ENCODE measurements at regions not wholly inside any gene's neighbourhood (a gene's known extent, or its start where the extent isn't known, plus 50 kb on each side); places are given as distances from the start of the nearest gene placed in this dataset.
"Not testable (repeated sequence)": the region's sequence is repeated elsewhere in the genome, so short reads cannot be mapped to it uniquely, and the experiment has no call there.

DNA sequence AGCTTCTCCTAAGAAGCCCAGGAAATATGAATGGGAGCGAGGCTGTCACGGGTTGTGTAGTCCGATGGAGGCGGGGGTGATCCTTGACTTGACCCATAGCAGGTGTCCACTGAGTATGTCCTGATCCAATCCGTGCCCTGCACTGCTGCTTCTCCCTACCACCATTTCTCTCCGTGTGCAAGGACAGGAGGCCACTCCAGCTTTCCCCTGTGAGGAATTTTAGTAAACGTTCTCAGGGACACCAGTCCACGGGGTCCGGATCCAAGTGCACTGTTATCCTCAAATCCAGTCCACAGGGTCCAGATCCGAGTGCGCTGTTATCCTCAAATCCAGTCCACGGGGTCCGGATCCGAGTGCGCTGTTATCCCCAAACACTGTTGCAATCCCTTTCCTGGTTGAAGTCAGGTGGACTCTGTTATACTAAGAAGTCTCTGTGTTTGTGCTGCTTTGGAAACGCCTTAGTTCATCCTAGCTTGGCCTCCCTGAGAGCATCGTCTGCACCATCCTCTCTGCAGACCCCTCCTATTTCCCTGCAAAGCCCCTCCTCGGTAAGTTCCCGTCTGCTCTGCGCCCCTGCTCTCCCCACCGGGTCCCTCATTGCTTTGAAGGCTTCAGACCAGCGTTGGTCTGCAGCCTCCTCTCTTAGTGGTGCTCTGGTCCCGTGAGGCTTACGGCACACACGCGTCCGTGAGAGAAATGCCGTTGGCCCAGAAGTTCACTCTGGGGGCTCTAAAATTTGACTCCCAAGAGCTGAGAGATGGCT lies 303.5 kb downstream of the TEX29 start:
- no peak for DNase-seq (ENCODE audit: low read depth)

DNA sequence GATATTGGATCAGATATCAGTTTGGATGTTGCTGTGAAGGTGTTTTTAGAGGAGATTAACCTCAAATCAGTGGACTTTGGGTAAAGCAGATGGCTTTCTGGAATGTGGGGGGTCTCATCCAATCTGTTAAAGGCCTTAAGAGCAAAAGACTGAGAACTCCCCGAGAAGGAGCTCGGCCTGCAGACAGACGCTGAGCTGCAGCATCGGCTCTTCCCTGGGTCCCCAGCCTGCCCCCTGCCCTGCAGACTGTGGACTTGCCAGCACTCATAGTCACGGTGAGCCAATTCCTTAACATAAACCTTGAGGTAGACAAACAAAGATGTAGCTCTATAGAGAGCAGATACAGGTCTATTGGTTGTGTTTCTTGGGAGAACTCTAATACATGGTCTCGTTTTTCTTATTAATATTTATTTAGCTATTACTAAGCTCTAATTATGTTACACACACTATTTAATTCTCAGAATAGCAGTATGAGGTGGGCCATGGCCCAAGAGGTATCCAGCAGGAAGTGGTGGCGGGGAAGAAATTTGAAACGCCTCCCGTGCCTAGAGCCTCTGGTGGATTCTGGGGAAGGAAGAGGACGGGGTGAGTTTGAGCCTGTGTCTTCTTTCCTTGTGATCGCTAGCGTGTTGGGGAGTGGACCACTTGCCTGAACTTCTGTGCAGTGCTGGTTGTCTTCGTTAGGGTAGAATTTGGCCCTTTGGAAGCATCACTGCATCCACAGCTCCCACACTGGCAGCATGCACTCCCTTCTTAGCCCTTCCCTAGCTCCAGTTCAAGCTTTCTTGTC lies 305.3 kb downstream of the TEX29 start:
- no peak for DNase-seq (ENCODE audit: low read depth)

DNA sequence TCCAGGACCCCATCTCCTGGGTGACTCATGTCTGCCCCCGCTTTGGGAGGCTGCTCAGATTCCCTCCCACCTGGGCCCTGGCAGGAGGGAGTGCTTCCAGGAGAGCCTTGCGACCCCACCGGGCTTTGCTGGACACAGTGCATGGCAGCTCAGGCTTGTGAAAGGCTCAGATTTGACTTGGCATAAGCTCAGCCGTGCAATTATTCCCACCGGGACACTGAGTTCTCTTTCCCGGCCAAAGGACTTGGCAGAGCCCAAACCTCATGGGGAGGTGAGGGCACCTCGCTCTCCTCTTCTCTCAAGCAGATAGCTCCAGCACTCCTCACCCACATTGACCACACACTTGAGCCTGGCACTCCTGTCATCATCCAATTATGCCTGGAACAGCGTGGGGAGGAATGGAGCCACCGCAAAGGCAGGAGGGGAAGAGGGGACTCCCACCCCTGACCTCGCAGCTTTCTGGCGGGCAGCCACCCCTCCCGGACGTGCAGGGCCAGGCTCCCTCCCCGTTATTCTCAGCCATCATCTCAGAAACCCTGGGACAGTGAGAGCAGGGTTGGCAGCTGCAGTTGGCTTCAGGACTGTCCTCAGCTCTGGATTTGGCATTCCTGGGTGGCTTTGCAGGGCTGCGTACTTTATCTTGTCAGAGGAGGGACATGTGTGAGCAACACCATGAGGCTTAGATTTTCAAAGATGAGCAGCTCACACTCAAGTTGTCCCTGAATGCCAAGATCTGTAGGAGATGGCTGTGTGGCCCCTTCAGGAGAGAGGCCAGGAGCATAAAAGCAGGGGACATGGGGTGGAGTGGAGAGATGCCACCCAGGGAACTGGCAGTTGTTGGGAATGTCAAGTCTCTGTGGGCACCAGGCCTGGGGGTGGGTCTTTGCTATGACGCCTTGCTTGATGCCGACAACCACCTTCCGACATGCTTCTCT lies 306.2 kb downstream of the TEX29 start:
- DNase-seq (ENCODE audit: low read depth) = no peak

DNA sequence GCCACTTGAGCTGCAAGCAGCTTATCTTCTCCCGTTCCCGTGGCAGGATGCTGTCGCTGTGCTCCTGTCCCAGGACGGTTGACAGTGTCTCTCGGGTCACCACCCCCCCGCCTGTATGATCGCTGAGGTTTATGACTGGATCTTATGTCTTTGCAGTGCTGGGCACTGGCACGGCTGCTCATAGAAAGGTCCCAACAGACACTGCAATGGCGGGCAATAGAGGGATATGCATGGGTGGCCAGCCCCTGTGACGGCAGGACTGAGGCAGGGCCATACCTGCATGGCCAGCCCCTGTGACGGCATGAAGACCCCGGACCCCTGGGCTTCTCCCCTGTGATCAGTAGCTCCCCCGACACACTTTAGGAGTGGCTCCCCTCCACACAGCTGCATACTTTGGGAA lies 307.2 kb downstream of the TEX29 start:
- DNase-seq (ENCODE audit: low read depth) = no peak

DNA sequence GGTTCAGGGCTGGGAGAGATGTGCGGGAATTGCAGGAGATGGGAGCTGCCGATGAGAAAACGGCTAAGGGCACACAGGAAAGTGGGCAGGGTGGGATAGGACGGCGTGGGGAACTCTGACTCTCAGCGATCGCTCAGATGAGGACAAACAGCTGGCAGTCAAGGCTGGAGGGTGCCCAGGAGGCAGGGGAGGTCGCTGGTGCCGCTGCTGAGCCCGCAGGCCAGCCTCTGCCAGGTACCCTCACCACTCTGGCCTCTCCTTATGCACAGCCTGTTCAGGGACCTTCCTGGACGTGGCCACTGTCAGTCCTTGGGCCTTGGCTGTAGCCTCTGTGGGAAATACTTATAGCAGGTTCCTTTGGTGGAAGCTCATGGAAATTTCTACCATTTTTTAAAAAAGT lies 308.6 kb downstream of the TEX29 start:
- no peak for DNase-seq (ENCODE audit: low read depth)

DNA sequence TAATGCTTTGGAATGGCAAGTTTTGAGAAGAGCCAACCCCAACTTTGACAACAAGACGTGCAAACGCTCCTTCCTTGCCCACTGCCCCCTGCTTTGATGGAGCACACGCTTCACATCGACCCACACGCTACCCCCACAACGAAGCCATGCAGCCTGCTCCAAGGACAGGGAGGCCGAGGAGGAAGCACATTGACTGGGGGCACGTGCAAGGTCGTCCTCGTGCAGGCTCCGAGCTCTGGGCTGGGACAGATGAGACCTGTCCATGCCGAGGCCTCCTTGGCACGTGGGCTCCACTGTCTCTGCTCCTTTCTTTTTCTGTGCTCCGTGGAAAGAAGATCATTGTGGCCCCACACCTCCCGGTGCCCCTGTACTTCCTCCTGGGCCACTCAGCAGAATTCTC lies 309.0 kb downstream of the TEX29 start:
- DNase-seq (ENCODE audit: low read depth) = no peak

DNA sequence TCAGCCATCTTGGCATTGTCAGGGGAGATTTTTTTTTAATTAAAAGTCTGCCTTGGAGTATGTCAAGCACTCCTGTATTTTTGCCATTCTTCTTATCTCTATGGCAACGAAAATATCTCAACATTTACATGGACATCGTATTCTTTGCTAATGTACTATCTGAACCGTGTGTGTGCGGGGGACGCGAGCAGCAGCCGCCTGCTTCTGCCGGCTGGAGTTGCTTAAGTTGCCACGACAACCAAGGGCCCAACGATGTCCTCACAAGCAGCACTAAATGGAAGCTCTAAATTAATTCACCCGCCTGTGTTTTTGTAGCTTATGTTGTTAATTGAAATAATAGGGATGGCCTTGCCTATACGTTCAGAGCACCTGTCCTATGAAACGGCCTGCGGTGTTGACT lies 309.5 kb downstream of the TEX29 start:
- DNase-seq (ENCODE audit: low read depth) = no peak

DNA sequence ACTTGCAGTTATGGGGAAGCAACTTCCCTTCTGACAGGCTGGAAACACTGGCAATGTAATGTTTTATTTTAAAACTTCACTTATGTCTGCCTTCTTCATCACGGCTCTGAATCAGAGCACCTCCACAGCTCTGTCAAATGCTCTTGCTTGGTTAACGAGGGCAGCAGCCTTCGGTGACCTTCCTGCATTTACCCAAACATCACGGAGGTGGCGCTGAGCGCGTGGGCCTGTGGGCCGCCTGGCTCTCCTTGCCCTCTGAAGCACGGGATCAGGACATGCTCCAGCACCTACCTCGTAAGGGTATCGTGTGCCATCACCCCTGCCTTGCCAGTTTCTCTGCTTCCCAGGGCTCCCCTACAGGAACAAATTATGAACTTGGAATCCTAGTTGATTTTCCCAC lies 310.0 kb downstream of the TEX29 start:
- no peak for DNase-seq (ENCODE audit: low read depth)

DNA sequence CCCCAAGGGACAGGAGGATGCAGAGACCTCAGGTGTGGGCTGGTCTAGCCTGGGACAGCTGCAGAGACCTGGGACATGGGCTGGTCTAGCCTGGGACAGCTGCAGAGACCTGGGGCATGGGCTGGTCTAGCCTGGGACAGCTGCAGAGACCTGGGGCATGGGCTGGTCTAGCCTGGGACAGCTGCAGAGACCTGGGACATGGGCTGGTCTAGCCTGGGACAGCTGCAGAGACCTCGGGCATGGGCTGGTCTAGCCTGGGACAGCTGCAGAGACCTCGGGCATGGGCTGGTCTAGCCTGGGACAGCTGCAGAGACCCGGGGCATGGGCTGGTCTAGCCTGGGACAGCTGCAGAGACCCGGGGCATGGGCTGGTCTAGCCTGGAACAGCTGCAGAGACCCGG lies 310.8 kb downstream of the TEX29 start:
- not testable (repeated sequence) for DNase-seq (ENCODE audit: low read depth)

DNA sequence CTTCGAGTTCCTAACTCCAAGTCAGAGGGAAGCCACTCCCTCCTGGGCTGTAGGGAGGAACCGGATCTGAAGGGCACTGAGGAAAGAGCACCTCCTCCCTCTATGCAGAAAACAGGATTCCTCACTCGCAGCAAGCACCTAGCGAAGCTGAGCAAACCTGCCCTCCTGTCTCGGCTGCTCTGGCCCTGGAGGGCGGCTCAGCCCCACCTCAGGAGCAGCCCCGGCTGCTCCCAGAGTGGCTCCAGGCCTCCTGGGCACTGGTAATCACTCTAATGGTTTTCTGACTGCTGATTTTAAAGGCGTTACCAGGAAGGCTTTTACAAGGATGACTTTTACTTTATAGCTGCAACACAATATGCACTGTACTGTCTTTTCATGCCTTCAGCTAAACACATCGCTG lies 312.5 kb downstream of the TEX29 start:
- no peak for DNase-seq (ENCODE audit: low read depth)

DNA sequence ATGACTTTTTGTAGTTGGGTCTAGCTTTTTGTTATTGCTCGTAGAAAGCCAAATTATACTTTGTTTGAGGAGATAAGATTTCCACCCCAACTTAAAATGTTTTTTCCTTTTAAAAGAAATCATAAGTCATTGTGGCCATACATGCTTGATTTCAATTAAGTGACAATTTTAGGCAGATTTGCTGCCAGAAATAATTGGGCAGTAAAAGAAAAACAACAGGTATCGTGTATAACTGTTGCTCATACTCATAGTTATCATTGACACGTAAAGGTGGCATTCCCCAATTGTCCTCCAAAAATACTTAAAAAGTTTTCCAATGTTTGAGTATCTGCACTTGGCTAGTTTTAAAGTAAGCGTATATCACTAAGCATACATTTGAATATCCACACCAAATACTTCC lies 313.0 kb downstream of the TEX29 start:
- DNase-seq (ENCODE audit: low read depth) = no peak

DNA sequence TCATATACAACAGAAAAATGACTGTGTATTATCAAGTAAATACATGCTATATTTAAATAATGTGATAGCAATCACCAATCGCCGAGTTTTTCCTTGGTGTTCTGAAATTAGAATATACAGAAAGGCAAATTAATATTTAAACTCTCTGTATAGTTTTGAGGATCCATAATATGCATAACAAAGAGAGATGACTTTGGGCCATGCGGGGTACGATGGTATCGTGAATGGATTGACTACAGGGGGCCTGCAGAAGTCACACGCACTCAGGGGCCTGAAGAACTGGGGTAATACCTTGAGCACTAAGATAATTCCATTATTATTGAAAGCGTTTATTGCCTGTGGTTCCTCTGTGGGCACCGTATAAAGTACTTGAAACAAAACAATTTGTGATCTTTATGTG lies 314.0 kb downstream of the TEX29 start:
- DNase-seq (ENCODE audit: low read depth) = no peak

DNA sequence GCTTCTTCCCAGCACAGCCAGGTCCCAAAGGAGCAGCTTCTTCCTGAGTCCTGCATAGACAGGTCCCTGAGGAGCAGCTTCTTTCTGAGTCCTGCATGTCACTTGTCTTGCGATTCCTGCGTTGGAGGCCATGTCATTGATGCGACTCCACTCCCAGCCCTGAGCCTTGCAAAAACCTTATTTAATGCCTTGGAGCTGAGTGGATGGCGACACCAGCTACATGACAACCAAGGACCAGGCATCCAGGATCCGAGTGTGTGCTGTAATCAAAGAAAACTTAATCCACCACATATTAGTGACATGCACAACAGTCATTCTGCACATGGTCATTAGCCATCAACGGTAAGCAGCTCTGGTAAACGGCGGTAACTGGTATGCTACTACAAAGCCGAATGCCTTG lies 315.8 kb downstream of the TEX29 start:
- no peak for DNase-seq (ENCODE audit: low read depth)

DNA sequence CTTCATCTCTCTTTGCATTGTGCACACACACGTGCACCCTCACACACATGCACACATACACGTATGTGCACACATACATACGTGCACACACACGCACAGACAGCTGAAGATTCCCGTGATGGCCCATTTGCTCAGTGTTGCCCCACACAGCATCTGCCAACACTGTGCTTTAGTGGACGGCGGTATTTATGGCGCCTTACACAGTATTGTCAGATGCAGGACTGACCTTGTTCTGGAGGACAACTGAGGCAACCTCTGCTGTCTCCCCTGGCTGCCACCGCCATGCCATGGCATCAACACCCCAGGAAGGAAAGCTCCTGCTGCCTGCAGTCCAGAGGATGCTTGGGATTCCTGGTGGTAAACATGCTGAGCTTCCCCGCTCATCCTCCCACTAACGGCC lies 316.4 kb downstream of the TEX29 start:
- DNase-seq (ENCODE audit: low read depth) = no peak

DNA sequence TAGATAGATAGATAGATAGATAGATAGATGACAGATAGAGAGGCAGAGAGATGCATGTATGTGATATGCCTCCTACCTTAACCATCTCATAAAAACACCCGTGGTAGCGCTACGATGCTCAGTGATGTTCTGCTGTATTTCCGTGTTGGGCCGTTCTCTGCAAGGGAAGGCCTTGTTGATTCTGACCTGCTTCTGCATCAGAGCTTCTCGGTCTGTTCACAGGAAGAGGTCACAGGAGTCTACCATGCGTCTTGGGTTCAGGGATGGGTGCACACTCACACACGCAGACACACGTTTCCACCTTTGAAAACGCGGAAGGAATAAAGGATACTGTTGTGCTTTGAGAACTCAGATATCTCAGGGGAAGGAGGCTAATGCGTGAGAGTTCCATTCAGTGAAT lies 316.9 kb downstream of the TEX29 start:
- no peak for DNase-seq (ENCODE audit: low read depth)

DNA sequence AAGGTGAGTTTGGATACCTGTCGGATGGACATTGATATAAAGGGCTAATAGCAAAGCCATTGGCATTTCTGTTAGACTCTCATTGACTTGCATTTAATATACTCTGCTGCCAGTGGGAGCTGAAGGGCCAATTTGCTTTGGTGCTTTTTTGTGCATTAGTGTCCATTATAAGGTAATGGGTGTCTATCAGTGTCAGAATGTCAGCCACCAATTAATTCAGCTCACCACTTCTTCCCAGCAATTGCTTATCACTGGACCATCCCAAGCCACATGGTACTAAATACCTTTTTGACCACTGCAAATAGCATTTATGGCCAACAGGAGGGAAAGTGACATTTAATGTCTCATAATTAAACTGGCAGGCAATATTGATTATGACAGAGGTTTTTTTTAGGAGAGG lies 317.8 kb downstream of the TEX29 start:
- no peak for DNase-seq (ENCODE audit: low read depth)

DNA sequence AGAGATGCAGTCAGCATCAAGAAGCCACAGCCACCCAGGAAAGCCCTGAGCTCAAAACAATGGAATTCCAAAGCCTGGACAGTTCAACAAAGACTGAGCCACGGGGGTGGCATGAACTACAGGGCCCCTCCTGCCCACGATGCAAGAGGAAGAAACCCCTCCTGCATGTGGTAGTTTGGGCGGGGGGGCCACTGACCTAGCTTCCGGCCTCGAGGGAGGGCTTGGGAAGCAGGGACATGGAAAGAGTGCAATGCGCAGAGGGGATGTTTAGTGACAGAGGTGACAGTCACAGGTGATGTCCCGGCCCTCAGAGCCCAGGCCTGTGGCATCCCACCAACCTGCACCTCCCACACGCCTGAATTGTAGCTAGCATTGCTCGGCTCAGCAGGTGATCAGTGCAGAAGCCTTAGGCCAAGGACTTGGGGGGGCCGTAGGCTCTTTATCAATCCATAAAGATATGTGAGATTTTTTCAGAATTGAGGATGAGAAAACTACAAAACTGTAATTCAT lies 318.8 kb downstream of the TEX29 start:
- DNase-seq (ENCODE audit: low read depth) = no peak

DNA sequence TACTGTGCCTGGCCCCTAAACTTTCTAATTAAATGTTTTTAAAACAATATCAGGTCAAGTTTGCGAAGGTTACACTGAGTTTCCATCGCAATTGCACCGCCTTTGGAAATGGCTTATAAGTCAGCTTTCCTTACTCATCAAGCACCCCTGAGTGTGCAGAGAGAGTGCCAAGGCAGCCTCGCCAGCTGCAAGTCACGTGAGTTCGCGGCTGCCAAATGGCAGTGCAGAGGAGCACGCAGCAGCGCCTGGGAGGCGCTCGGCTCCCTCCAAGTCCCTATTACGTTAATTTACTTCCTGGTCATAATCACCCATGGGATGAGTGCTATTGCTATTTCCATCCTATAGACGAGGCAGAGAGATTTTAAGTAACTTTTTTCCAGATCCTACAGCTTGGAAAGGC lies 319.6 kb downstream of the TEX29 start:
- no peak for DNase-seq (ENCODE audit: low read depth)

DNA sequence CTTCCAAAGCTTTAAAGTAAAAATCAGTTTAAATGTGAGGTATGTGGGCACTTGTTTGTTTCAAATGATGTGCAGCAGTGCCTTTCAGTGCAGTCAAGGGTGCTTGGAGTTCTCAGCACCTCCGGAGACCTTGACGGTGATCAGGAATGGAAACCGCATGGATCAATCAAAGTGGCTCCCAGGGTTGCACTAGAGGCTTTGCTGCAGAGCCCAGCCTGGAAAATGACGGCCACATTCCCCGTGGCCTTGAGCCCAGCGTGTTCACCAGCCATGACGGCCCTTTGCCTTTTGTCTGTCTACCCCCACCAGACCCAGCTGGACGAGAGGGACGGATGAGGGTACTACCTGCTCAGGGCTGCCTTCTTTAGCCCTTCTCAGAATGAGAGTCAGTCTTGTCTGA lies 320.0 kb downstream of the TEX29 start:
- no peak for DNase-seq (ENCODE audit: low read depth)

DNA sequence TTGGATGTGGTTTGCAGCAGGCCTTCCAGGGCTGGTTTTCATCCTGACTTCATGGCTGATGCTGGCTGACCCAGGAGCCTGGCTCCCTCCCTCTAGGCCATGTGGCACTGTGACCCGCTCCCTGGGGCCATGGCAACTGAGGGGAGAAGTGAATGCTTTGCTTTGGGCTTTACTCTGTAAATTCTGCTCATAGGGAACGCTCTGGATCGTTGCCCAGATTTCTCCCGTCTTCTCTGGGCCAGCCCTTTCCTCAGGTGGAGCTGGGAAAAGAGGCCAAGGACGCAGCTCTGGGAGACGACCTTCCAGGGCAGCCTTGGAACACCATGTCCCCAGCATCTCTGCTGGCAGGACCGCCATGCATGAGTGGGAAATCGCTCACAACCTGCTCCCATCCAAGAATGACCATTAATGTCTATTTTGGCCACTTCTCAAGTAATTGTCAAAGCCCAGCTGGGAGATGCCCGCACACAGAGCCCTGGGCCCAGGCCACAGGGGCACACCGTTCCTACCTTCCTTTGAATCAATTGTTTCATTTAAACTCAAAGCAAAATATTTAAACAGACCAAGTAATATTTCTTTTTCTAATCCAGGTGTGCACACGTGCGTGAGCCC lies 321.8 kb downstream of the TEX29 start:
- DNase-seq (ENCODE audit: low read depth) = no peak

DNA sequence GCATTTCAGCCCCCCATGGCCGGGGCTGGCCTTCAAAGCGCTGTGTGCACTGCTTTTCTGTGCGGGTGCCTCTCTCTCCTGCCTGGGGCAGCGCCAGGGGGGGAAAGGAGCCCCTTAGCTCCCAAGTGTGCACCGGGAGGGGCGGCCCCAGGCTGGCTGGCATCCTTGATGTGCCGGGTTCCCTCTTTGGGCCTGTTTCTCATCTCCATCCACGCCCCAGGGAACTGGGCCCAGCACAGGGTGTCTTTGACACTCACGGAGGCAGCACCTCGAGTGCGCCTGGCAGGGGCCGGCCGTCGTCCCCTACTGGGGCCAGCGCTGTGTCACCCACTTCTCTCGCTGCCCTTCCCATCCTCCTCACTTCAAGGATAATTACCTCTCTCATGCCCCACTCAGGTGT lies 324.3 kb downstream of the TEX29 start:
- no peak for DNase-seq (ENCODE audit: low read depth)

DNA sequence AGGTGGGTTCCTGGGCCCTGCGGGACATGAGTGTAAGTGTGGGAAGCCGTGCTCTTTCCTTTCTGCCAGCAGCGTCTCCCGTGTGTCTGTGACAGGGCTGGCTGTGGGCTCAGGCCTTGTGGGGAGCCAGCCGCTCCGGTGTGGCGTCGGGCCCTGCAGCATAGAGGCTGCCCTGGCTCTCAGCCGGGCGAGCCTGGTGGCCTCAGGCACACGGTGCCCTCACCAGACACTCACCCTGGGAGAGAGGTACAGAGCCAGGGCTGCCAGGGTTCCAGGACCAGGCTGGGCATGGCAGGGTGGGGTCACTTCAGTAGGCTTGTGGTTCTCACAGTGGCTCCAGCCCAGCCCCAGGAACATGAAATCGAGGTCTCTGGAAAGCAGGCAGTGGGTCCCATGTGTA lies 324.8 kb downstream of the TEX29 start:
- DNase-seq (ENCODE audit: low read depth) = no peak
